ENCODE measurements at regions not wholly inside any gene's neighbourhood (a gene's known extent, or its start where the extent isn't known, plus 50 kb on each side); places are given as distances from the start of the nearest gene placed in this dataset.

DNA sequence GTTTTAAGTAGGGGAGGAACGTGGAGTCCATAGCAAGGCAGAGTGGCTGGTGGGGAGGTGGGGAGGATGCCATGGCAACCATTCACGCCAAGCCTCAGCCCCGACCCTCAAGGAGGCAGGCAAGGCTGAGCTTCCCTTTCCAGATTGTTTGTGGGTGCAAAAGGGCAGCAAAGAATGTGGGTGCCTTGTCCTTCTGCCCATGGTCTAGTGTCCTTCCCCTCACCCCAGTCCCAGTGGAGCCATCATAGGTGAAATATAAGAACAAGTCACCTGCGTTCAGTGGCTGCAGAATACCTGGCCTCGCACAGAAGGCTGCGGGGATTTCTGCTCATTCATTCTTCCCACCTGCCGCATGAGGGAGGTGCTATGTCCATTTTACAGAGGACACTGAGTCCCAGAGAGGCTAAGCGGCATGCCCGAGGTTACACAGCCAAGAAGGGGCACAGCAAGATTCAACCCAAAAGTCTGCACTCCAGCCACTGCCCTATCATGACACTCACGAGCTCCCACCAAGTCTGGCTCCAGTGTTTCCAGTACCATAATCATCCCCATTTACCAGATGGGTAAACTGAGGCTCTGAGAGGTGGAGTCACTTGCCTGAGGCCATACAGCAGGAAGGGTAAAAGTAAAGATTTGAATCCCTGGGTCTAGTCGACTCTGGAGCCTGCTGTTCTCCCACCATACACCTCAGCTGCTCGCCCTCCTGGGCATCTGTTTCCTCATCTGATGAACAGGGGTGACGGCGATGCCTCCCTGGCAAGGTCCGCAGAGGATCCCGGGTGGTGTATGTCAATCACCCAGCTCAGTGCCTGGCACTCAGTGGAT is 100.8 kb downstream of the CEBPB start:
- TF ChIP-seq, protein P1, sequence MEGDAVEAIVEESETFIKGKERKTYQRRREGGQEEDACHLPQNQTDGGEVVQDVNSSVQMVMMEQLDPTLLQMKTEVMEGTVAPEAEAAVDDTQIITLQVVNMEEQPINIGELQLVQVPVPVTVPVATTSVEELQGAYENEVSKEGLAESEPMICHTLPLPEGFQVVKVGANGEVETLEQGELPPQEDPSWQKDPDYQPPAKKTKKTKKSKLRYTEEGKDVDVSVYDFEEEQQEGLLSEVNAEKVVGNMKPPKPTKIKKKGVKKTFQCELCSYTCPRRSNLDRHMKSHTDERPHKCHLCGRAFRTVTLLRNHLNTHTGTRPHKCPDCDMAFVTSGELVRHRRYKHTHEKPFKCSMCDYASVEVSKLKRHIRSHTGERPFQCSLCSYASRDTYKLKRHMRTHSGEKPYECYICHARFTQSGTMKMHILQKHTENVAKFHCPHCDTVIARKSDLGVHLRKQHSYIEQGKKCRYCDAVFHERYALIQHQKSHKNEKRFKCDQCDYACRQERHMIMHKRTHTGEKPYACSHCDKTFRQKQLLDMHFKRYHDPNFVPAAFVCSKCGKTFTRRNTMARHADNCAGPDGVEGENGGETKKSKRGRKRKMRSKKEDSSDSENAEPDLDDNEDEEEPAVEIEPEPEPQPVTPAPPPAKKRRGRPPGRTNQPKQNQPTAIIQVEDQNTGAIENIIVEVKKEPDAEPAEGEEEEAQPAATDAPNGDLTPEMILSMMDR (IDR thresholded peaks at IDR 0.05) = no peak
- TF ChIP-seq POLR2A (IDR thresholded peaks at IDR 0.05; ENCODE audit: low read depth) (no peak), POLR2AphosphoS5 (IDR thresholded peaks at IDR 0.05) (no peak)

All from esophagus muscularis mucosa (tissue), 3 donors.